Lower lobe of right lung (tissue), 2 donors: ENCODE measurements at regions not wholly inside any gene's neighbourhood (a gene's known extent, or its start where the extent isn't known, plus 50 kb on each side); places are given as distances from the start of the nearest gene placed in this dataset.

Experiments
- ATAC-seq, 2 donors: fragments of 200-7000 bp; cut with Tn5 transposase; one replicate each; pipeline ENCODE4 v1.9.1; 2020 to 2022; ENCODE audit warnings: mild to moderate bottlenecking in 2 of 2, moderate library complexity in 2 of 2
- DNase-seq: peaks from one replicate; pipeline ENCODE4 v3.0.0-alpha.2; 2020
- H3K27ac ChIP-seq: fragments of 200-600 bp; one replicate; pipeline ENCODE4 v1.8.0; 2022
- H3K27me3 ChIP-seq: fragments of 200-600 bp; one replicate; pipeline ENCODE4 v1.8.0; 2022; ENCODE audit warnings: low read depth
- H3K36me3 ChIP-seq: fragments of 200-600 bp; one replicate; pipeline ENCODE4 v1.8.0; 2022; ENCODE audit warnings: mild to moderate bottlenecking
- H3K4me1 ChIP-seq: fragments of 200-600 bp; one replicate; pipeline ENCODE4 v1.8.0; 2022
- H3K4me3 ChIP-seq: fragments of 200-600 bp; one replicate; pipeline ENCODE4 v1.8.0; 2022; ENCODE audit warnings: mild to moderate bottlenecking
- H3K9me3 ChIP-seq: fragments of 200-600 bp; one replicate; pipeline ENCODE4 v1.8.0; 2022
- CTCF ChIP-seq: fragments of 200-600 bp; IDR thresholded peaks from one replicate; pipeline ENCODE4 v1.8.0; 2022; ENCODE audit warnings: antibody characterized with exemption, mild to moderate bottlenecking
- intact Hi-C: fragments of 100-400 bp; cut with DNase I; formaldehyde crosslinking; loops from one replicate; pipeline ENCODE4 v1.11.0; 2022
- donor health status: DM: no; HTN: yes; CAD: no; lungs with severe emphysema.

- TF ChIP-seq CTCF = no peak
- Histone ChIP-seq H3K36me3 (no peaks in the 10 kb centered on the region), H3K9me3 (no peaks in the 10 kb centered on the region), H3K27me3 (no peaks in the 10 kb centered on the region), H3K4me1 (no peaks in the 10 kb centered on the region), H3K27ac (no peak overlapping the region), H3K4me3 (no peak overlapping the region)
- DNase-seq (no peak), ATAC-seq (no peak)
- intact Hi-C loops = no loop called here
Observed at GRCh38 chr2:17085546-17086202, 420.0 kb upstream of the CYRIA start.

DNA sequence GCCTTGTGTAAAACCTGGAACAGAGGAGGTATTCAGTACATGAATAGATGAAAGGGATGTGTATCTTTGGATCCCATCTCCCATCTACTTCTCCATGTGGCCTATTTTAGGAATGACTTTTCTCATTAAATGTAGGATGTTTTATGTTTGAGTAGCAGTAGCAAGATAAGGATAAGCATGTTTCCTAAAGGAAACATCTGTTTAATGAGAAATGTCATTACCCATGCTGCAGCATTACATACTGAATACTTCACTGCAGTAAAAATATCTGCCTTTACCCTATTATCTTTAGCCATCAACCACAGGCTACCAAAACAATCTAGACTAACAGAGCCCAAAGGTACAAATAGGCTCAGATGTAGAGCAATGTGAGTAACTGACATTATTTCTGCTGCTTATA, 419.2 kb upstream of the CYRIA start:
- H3K36me3 ChIP-seq = no peaks in the 10 kb centered on the region
- H3K4me1 ChIP-seq = no peaks in the 10 kb centered on the region
- H3K4me3 ChIP-seq = no peak overlapping the region
- H3K27me3 ChIP-seq = no peaks in the 10 kb centered on the region
- DNase-seq = no peak
- intact Hi-C loops = no loop called here
- peaks cover under 1% of the 10 kb centered on the region for H3K9me3 ChIP-seq
- no peak for TF ChIP-seq CTCF
- no peak for ATAC-seq
- H3K27ac ChIP-seq = no peak overlapping the region

DNA sequence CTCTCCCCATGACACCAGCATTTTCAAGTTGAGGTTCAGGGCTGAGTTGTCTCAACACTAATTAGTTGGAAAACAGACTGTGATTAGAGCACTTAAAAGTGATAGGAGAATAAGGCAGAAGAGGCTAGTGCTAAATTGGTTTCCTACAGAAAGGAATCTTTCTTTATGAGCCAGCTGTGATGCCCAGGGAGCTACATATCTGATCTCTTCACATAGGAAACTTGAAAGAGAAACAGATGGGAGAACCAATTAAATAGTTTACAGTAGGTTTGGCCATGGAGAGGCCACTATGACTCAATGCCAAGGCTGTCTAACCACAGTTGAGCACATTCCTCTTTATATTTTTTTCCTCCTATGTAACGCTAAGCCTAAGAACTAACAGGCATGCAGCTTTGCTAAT, 418.3 kb upstream of the CYRIA start:
- Histone ChIP-seq H3K27me3 (no peaks in the 10 kb centered on the region), H3K4me3 (no peak overlapping the region), H3K27ac (no peak overlapping the region), H3K36me3 (no peaks in the 10 kb centered on the region), H3K4me1 (no peaks in the 10 kb centered on the region), H3K9me3 (peaks cover 10% of the 10 kb centered on the region)
- no peak for TF ChIP-seq CTCF
- intact Hi-C loops = no loop called here
- ATAC-seq (no peak), DNase-seq (no peak)

DNA sequence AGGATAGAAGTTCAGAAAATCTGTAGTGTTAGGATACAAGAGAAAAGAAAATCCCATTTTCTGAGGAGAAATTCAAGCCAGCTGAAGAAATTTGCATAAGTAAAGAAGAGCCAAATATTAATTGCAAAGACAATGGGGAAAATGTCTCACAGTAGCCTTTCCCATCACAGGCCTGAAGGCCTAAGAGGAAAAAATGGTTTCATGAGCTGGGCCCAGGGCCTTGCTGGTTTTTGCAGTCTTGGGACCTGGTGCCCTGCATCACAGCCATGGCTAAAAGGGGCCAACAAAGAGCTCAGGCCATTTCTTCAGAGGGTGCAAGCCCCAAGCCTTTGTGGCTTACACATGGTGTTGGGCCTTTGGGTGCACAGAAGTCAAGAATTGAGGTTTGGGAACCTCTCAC, 413.6 kb upstream of the CYRIA start:
- H3K27me3 ChIP-seq = no peaks in the 10 kb centered on the region
- ATAC-seq (no peak), DNase-seq (no peak)
- intact Hi-C loops = no loop called here
- no peaks in the 10 kb centered on the region for H3K4me1 ChIP-seq
- no peak overlapping the region for H3K27ac ChIP-seq
- peaks cover 12% of the 10 kb centered on the region for H3K9me3 ChIP-seq
- no peaks in the 10 kb centered on the region for H3K36me3 ChIP-seq
- no peak for TF ChIP-seq CTCF
- no peak overlapping the region for H3K4me3 ChIP-seq

- DNase-seq = no peak
- Histone ChIP-seq H3K36me3 (no peaks in the 10 kb centered on the region), H3K4me1 (no peaks in the 10 kb centered on the region), H3K9me3 (peaks cover 12% of the 10 kb centered on the region), H3K27ac (no peak overlapping the region), H3K27me3 (no peaks in the 10 kb centered on the region), H3K4me3 (no peak overlapping the region)
- TF ChIP-seq CTCF = no peak
- intact Hi-C loops = no loop called here
- ATAC-seq = no peak
Observed at GRCh38 chr2:17076533-17076932, 410.9 kb upstream of the CYRIA start.
